ENCODE measurements at regions not wholly inside any gene's neighbourhood (a gene's known extent, or its start where the extent isn't known, plus 50 kb on each side); places are given as distances from the start of the nearest gene placed in this dataset.
A peak's percentile ranks its signal among the peaks of the same experiment; 100 is the strongest.

- ChIA-PET POLR2A (no interaction called here), RAD21 (ENCODE audit: unreplicated experiment) (no interaction called here), CTCF (interaction anchor here (0.6 to 1.3 kb wide), 2 partner anchors 20 to 458 kb away, joined by 3 read pairs; no protein-coding TSS in a partner anchor), SMC1A (ENCODE audit: uncharacterized antibody, unreplicated experiment) (interaction anchor here (0.8 kb wide), 1 partner anchor 9 kb away, joined by 4 read pairs; no protein-coding TSS in a partner anchor)
- no TSS peak for BruUV-seq (replicated peaks)
- Histone ChIP-seq H3K9me3 (replicated peaks; ENCODE audit: control insufficient read depth, insufficient read depth, low read length) (no peaks in the 10 kb centered on the region; the same call in 2 of the 3 replicates), H3K27me3 (replicated peaks in 1 of 2; ENCODE audit: control insufficient read depth in 2 of 2, insufficient read depth in 2 of 2, low read length in 1 of 2) (no peaks in the 10 kb centered on the region; a peak in 3 of 4 replicates), H3K4me1 (ENCODE audit: control insufficient read depth, insufficient read depth, low read length) (no peaks in the 10 kb centered on the region), H3K4me3 (no peak overlapping the region), H3K36me3 (ENCODE audit: control insufficient read depth in 2 of 2, insufficient read depth in 2 of 2, low read length in 1 of 2) (no peaks in the 10 kb centered on the region), H4K20me1 (ENCODE audit: control insufficient read depth, insufficient read depth) (no peaks in the 10 kb centered on the region), H3K27ac (ENCODE audit: control insufficient read depth, insufficient read depth) (no peak overlapping the region), H3K9ac (ENCODE audit: control insufficient read depth, insufficient read depth, low read length) (no peak overlapping the region), H2AFZ (ENCODE audit: control insufficient read depth, low read depth, low read length) (no peak overlapping the region), H3K4me2 (ENCODE audit: control insufficient read depth, insufficient read depth) (no peak overlapping the region), H3K79me2 (ENCODE audit: control insufficient read depth, insufficient read depth, low read length) (no peaks in the 10 kb centered on the region)
- DNase-seq (ENCODE audit: low read depth, low spot score): no peak
- in situ Hi-C loops (cut with MboI) (no loop called here), intact Hi-C loops (cut with micrococcal nuclease; ENCODE audit: unreplicated experiment) (no loop called here)
- peak in 2 of 3 experiments; percentile 10 to 23; a peak in 1 of 6 replicates for TF ChIP-seq CTCF (IDR thresholded peaks at IDR 0.05 in 2 of 3, conservative IDR thresholded peaks at IDR 0.05 in 1 of 3; ENCODE audit: control insufficient read depth in 2 of 3, extremely low read depth in 1 of 3, insufficient read depth in 1 of 3, low read depth in 3 of 3, low read length in 3 of 3)
- TF ChIP-seq SREBF2 (IDR thresholded peaks at IDR 0.05; ENCODE audit: low read length): no peak
- 5% methylated on average over 7 of the region's 7 CpGs for WGBS (ENCODE audit: insufficient coverage, insufficient replicate concordance, low lambda C conversion rate, missing lambda C conversion rate)
- FAIRE-seq: no peak
- peak; percentile 60; the same call in 2 of the 3 replicates for ATAC-seq
These were observed 457.9 kb downstream of the GPAT3 start for GRCh38 chr4:83993774-83994173.

- no peaks in the 10 kb centered on the region for H3K36me3 ChIP-seq (ENCODE audit: control insufficient read depth in 2 of 2, insufficient read depth in 2 of 2, low read length in 1 of 2)
- H4K20me1 ChIP-seq (ENCODE audit: control insufficient read depth, insufficient read depth): no peaks in the 10 kb centered on the region
- SMC1A ChIA-PET (ENCODE audit: uncharacterized antibody, unreplicated experiment): no interaction called here
- ATAC-seq (no peak), DNase-seq (ENCODE audit: low read depth, low spot score) (no peak), FAIRE-seq (no peak)
- no peak overlapping the region for H3K4me2 ChIP-seq (ENCODE audit: control insufficient read depth, insufficient read depth)
- CTCF ChIA-PET: no interaction called here
- BruUV-seq (replicated peaks): no TSS peak
- POLR2A ChIA-PET: no interaction called here
- H2AFZ ChIP-seq (ENCODE audit: control insufficient read depth, low read depth, low read length): no peak overlapping the region
- WGBS (ENCODE audit: insufficient coverage, insufficient replicate concordance, low lambda C conversion rate, missing lambda C conversion rate): 5% methylated on average over 3 of the region's 7 CpGs
- no peaks in the 10 kb centered on the region for H3K4me1 ChIP-seq (ENCODE audit: control insufficient read depth, insufficient read depth, low read length)
- H3K4me3 ChIP-seq: no peak overlapping the region
- RAD21 ChIA-PET (ENCODE audit: unreplicated experiment): no interaction called here
- H3K9me3 ChIP-seq (replicated peaks; ENCODE audit: control insufficient read depth, insufficient read depth, low read length): no peaks in the 10 kb centered on the region; the same call in 2 of the 3 replicates
- H3K9ac ChIP-seq (ENCODE audit: control insufficient read depth, insufficient read depth, low read length): no peak overlapping the region
- intact Hi-C loops (cut with micrococcal nuclease; ENCODE audit: unreplicated experiment): no loop called here
- no peak overlapping the region for H3K27ac ChIP-seq (ENCODE audit: control insufficient read depth, insufficient read depth)
- no peaks in the 10 kb centered on the region for H3K79me2 ChIP-seq (ENCODE audit: control insufficient read depth, insufficient read depth, low read length)
- TF ChIP-seq CREM (IDR thresholded peaks at IDR 0.05; ENCODE audit: low read depth): no peak
- TF ChIP-seq RAD51 (IDR thresholded peaks at IDR 0.05): no peak
- TF ChIP-seq RELB (IDR thresholded peaks at IDR 0.05; ENCODE audit: low read depth): no peak
- TF ChIP-seq YY1 (IDR thresholded peaks at IDR 0.05; ENCODE audit: low read depth, low read length): no peak
- no peak for TF ChIP-seq IRF4 (IDR thresholded peaks at IDR 0.05; ENCODE audit: low read depth, low read length)
- no peaks in the 10 kb centered on the region; a peak in 3 of 4 replicates for H3K27me3 ChIP-seq (replicated peaks in 1 of 2; ENCODE audit: control insufficient read depth in 2 of 2, insufficient read depth in 2 of 2, low read length in 1 of 2)
- in situ Hi-C loops (cut with MboI): no loop called here
These were observed 453.9 kb downstream of the GPAT3 start for GRCh38 chr4:83989835-83990234.
